Testis (tissue), 2 donors: ENCODE measurements at regions not wholly inside any gene's neighbourhood (a gene's known extent, or its start where the extent isn't known, plus 50 kb on each side); places are given as distances from the start of the nearest gene placed in this dataset.

ENCODE experiments used
- POLR2A ChIP-seq: fragments of 450-650 bp; IDR thresholded peaks from one replicate; pipeline ENCODE4 v1.6.1; 2017; ENCODE audit warnings: antibody characterized with exemption, mild to moderate bottlenecking, moderate library complexity
- TF ChIP-seq, protein P1 (sequence below), 3 experiments: fragments of 450-650 bp in 2 of 3; fragments of 200-600 bp in 1 of 3; sonication (generic) in 1 of 3; IDR thresholded peaks; one replicate each; pipeline ENCODE4 v1.5.1; 2016 to 2019; ENCODE audit warnings: antibody characterized with exemption in 3 of 3, mild to moderate bottlenecking in 2 of 3, moderate library complexity in 1 of 3

DNA sequence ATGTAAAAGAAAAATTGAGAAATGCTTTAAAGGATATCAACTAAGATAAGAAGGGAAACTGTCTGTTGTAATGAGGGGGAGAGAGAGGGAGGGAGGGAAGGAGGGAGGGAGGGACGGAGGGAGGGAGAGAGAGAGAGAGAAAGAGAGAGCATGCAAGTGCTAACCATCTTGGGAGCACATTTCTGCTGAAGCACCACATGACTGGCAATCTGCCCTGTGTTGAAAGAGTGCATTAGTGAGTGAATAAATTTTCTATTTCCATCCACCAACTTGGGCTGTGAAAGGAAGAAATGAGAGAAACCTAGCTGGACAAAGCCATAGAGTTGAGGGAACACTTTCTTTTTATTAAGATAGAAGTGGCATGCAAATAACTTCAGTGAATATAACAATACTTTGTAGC is 110.7 kb downstream of the TMX3 start:
- TF ChIP-seq, protein P1, sequence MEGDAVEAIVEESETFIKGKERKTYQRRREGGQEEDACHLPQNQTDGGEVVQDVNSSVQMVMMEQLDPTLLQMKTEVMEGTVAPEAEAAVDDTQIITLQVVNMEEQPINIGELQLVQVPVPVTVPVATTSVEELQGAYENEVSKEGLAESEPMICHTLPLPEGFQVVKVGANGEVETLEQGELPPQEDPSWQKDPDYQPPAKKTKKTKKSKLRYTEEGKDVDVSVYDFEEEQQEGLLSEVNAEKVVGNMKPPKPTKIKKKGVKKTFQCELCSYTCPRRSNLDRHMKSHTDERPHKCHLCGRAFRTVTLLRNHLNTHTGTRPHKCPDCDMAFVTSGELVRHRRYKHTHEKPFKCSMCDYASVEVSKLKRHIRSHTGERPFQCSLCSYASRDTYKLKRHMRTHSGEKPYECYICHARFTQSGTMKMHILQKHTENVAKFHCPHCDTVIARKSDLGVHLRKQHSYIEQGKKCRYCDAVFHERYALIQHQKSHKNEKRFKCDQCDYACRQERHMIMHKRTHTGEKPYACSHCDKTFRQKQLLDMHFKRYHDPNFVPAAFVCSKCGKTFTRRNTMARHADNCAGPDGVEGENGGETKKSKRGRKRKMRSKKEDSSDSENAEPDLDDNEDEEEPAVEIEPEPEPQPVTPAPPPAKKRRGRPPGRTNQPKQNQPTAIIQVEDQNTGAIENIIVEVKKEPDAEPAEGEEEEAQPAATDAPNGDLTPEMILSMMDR (IDR thresholded peaks at IDR 0.05) = no peak
- no peak for TF ChIP-seq POLR2A
